SK-N-MC (cell line): ENCODE measurements at regions not wholly inside any gene's neighbourhood (a gene's known extent, or its start where the extent isn't known, plus 50 kb on each side); places are given as distances from the start of the nearest gene placed in this dataset.
"Not testable (repeated sequence)": the region's sequence is repeated elsewhere in the genome, so short reads cannot be mapped to it uniquely, and the experiment has no call there.

ENCODE experiments used
- EZH2 ChIP-seq: fragments of 200-600 bp; sonication (generic); IDR thresholded peaks from one replicate; pipeline ENCODE4 v1.6.1; 2017; ENCODE audit warnings: antibody characterized with exemption
- FOXP2 ChIP-seq: optimal IDR thresholded peaks from 2 replicates; pipeline ENCODE3; 2011; ENCODE audit warnings: mild to moderate bottlenecking, moderate library complexity; ENCODE audit not compliant: insufficient read depth; ENCODE audit errors: extremely low read length, control extremely low read depth
- POLR2AphosphoS5 ChIP-seq: IDR thresholded peaks from 2 replicates; pipeline ENCODE4 v1.6.1; 2012; ENCODE audit warnings: mild to moderate bottlenecking, low read depth, low read length, borderline replicate concordance

DNA sequence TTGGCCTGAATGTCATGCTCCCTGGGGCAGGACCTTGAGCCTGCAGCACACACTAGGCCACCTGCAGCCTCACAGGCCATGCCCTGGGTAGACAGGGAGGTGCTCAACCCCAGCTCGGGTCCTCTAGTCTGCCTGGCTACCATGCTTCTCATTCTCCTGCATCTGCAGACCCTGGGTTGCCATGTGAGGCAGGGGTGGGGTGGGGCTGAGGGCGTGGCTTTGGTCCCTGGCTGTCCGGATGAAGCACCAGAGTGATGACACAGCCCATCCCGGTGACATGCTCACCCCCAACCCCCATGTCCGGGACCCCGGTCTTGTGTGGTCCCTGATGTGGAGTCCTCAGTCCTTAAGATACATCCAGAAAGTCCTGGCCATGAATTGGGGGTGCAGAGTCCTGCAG, 521.8 kb downstream of the GOLGA6L6 start:
- not testable (repeated sequence) for TF ChIP-seq POLR2AphosphoS5, EZH2, FOXP2
